Colonic mucosa (tissue), 4 donors: ENCODE measurements at regions not wholly inside any gene's neighbourhood (a gene's known extent, or its start where the extent isn't known, plus 50 kb on each side); places are given as distances from the start of the nearest gene placed in this dataset.

Experiments
- DNase-seq: peaks from one replicate; pipeline ENCODE4 v3.0.0-alpha.2; 2020
- H3K27ac ChIP-seq: fragments of 200-600 bp; one replicate; pipeline ENCODE4 v1.8.0; 2021
- H3K27me3 ChIP-seq: fragments of 200-600 bp; one replicate; pipeline ENCODE4 v1.8.0; 2021
- H3K36me3 ChIP-seq: fragments of 200-600 bp; one replicate; pipeline ENCODE4 v1.8.0; 2021
- H3K4me1 ChIP-seq: fragments of 200-600 bp; one replicate; pipeline ENCODE4 v1.8.0; 2021; ENCODE audit warnings: mild to moderate bottlenecking
- H3K4me3 ChIP-seq: fragments of 200-600 bp; one replicate; pipeline ENCODE4 v1.8.0; 2021
- H3K9ac ChIP-seq, 2 donors: one replicate each; pipeline ENCODE4 v1.7.0; 2013; ENCODE audit warnings: control low read depth in 2 of 2, low read depth in 2 of 2, low read length in 2 of 2
- H3K9me3 ChIP-seq: fragments of 200-600 bp; one replicate; pipeline ENCODE4 v1.8.0; 2021
- CTCF ChIP-seq: fragments of 200-600 bp; IDR thresholded peaks from one replicate; pipeline ENCODE4 v1.8.0; 2022; ENCODE audit warnings: antibody characterized with exemption, mild to moderate bottlenecking
- intact Hi-C: fragments of 100-400 bp; cut with DNase I; formaldehyde crosslinking; loops from one replicate; pipeline ENCODE4 v1.14.1; 2022
- donor health status: healthy.
- donor health status: DM: no; HTN: no; CAD: no.
- donor health status: DM: no; HTN: no; CAD: no.

- H3K4me1 ChIP-seq, result no peaks in the 10 kb centered on the region
- no peak overlapping the region for H3K9ac ChIP-seq
- peak; percentile 52 for DNase-seq
- H3K27me3 ChIP-seq, result no peaks in the 10 kb centered on the region
- no peak for TF ChIP-seq CTCF
- H3K9me3 ChIP-seq, result no peaks in the 10 kb centered on the region
- H3K27ac ChIP-seq, result no peak overlapping the region
- no peak overlapping the region for H3K4me3 ChIP-seq
- H3K36me3 ChIP-seq, result no peaks in the 10 kb centered on the region
- intact Hi-C loops, result no loop called here
Observed at GRCh38 chr4:159006202-159006601, 96.7 kb upstream of the RAPGEF2 start.

GRCh38 chr4:159008671-159009070 is 94.2 kb upstream of the RAPGEF2 start:
- Histone ChIP-seq H3K4me3 (no peak overlapping the region), H3K9ac (no peak overlapping the region), H3K4me1 (no peaks in the 10 kb centered on the region), H3K36me3 (no peaks in the 10 kb centered on the region), H3K27me3 (no peaks in the 10 kb centered on the region), H3K27ac (no peak overlapping the region), H3K9me3 (no peaks in the 10 kb centered on the region)
- no peak for DNase-seq
- intact Hi-C loops, result no loop called here
- no peak for TF ChIP-seq CTCF

GRCh38 chr4:159009521-159009920 is 93.4 kb upstream of the RAPGEF2 start:
- H3K4me3 ChIP-seq, result no peak overlapping the region
- H3K27ac ChIP-seq, result no peak overlapping the region
- no peaks in the 10 kb centered on the region for H3K27me3 ChIP-seq
- TF ChIP-seq CTCF, result no peak
- H3K4me1 ChIP-seq, result no peaks in the 10 kb centered on the region
- H3K9me3 ChIP-seq, result no peaks in the 10 kb centered on the region
- DNase-seq, result no peak
- H3K9ac ChIP-seq, result no peak overlapping the region
- no peaks in the 10 kb centered on the region for H3K36me3 ChIP-seq
- intact Hi-C loops, result no loop called here

GRCh38 chr4:159010100-159010499 is 92.8 kb upstream of the RAPGEF2 start:
- Histone ChIP-seq H3K27me3 (no peaks in the 10 kb centered on the region), H3K4me3 (no peak overlapping the region), H3K9me3 (no peaks in the 10 kb centered on the region), H3K27ac (no peak overlapping the region), H3K36me3 (no peaks in the 10 kb centered on the region), H3K9ac (no peak overlapping the region), H3K4me1 (no peaks in the 10 kb centered on the region)
- intact Hi-C loops, result no loop called here
- no peak for TF ChIP-seq CTCF
- no peak for DNase-seq

GRCh38 chr4:159010563-159011260 is 92.2 kb upstream of the RAPGEF2 start:
- Histone ChIP-seq H3K9me3 (no peaks in the 10 kb centered on the region), H3K36me3 (no peaks in the 10 kb centered on the region), H3K9ac (no peak overlapping the region), H3K4me3 (no peak overlapping the region), H3K27ac (no peak overlapping the region), H3K4me1 (no peaks in the 10 kb centered on the region), H3K27me3 (no peaks in the 10 kb centered on the region)
- DNase-seq, result peak; percentile 55
- TF ChIP-seq CTCF, result no peak
- intact Hi-C loops, result no loop called here
